Subcutaneous abdominal adipose tissue (tissue), 5 donors: ENCODE measurements at regions not wholly inside any gene's neighbourhood (a gene's known extent, or its start where the extent isn't known, plus 50 kb on each side); places are given as distances from the start of the nearest gene placed in this dataset.

Experiments used
- H3K27ac ChIP-seq: one replicate; pipeline ENCODE4 v1.7.0; 2013; ENCODE audit warnings: low read depth, mild to moderate bottlenecking, inconsistent platforms, low read length, moderate library complexity
- H3K27me3 ChIP-seq, 5 donors: one replicate each; pipeline ENCODE4 v1.7.0; 2013; ENCODE audit warnings: low read length in 5 of 5, inconsistent platforms in 1 of 5; ENCODE audit not compliant: control insufficient read depth in 5 of 5, insufficient read depth in 4 of 5
- H3K36me3 ChIP-seq, 5 donors: one replicate each; pipeline ENCODE4 v1.7.0; 2013; ENCODE audit warnings: low read length in 5 of 5; ENCODE audit not compliant: control insufficient read depth in 5 of 5, insufficient read depth in 5 of 5
- H3K4me1 ChIP-seq, 5 donors: one replicate each; pipeline ENCODE4 v1.7.0; 2013; ENCODE audit warnings: low read length in 5 of 5, mild to moderate bottlenecking in 3 of 5, moderate library complexity in 1 of 5; ENCODE audit not compliant: control insufficient read depth in 5 of 5, insufficient read depth in 5 of 5
- H3K4me3 ChIP-seq, 5 donors: one replicate each; pipeline ENCODE4 v1.7.0; 2013; ENCODE audit warnings: low read length in 5 of 5, low read depth in 1 of 5
- H3K9ac ChIP-seq, 5 donors: one replicate each; pipeline ENCODE4 v1.7.0; 2013; ENCODE audit warnings: low read length in 5 of 5, mild to moderate bottlenecking in 4 of 5, moderate library complexity in 3 of 5
- H3K9me3 ChIP-seq, 5 donors: one replicate each; pipeline ENCODE4 v1.7.0; 2013; ENCODE audit warnings: low read length in 5 of 5; ENCODE audit not compliant: control insufficient read depth in 5 of 5
- donor health status: healthy.
- donor health status: healthy.
- donor health status: healthy.
- donor health status: healthy.
- donor health status: healthy.

DNA sequence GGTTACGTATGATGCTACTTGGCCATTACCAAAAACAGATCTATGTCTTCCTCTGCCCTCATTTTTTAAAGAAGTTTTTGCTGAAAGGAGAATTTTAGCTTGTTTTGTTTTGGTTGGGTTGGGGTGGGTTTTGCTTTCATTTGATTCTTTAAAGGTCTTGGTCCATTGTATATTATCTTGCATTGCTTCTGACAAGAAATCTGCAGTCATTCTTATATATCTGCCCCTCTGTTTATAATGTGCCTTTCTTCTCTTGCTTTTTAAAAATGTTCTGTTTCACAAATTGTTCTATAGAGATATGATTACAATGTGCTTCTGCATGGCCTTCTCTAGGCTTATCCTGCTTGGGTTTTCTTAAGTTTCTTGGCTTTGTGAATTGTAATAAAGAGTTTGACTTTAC, 660.6 kb downstream of the RNF144A start:
- Histone ChIP-seq H3K9me3 (peaks cover 0 to 10% (median 8%) of the 10 kb centered on the region in 5 donors), H3K4me1 (no peaks in the 10 kb centered on the region), H3K9ac (no peak overlapping the region), H3K27ac (no peak overlapping the region), H3K27me3 (no peaks in the 10 kb centered on the region), H3K36me3 (no peaks in the 10 kb centered on the region), H3K4me3 (no peak overlapping the region)

DNA sequence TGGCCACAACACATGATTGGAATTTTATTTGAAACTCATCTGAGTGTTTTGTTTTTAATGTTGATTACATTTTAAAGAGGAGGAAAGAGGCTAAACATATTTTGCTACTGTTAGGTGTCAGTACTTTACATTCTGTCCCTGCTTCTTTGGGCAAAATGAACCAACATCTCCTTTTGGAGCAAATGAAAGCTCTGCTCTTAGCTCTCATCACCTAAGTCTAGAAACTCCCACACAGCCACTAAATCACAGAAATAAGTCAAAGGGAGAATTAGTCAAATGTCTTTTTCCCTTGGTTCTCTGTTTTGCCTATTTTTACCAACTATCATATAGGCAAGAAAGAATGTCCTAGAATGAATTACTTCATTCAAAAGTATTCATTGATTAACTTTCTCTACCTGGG, 666.8 kb downstream of the RNF144A start:
- Histone ChIP-seq H3K9me3 (no peaks in the 10 kb centered on the region), H3K9ac (no peak overlapping the region), H3K27ac (no peak overlapping the region), H3K4me1 (no peaks in the 10 kb centered on the region), H3K27me3 (no peaks in the 10 kb centered on the region), H3K36me3 (no peaks in the 10 kb centered on the region), H3K4me3 (no peak overlapping the region)

DNA sequence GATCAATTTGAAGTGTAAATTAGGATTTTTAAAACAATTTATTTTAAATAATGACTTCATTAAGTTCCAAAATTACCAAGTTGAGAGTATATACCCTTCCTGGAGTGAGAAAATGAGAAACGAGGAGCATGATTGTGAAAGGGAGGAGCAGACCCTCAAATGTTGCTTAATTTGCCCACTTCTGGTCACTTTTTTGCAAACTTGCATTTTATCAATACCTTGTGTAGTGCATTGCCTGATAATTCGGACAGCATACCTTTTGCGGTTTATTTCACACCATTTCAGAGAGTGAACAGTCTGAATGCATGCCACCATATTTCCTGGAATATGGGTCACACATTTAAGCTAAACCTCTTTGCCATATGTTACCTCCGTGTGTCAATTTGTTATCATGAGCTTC, 669.7 kb downstream of the RNF144A start:
- no peaks in the 10 kb centered on the region for H3K9me3 ChIP-seq
- no peaks in the 10 kb centered on the region for H3K36me3 ChIP-seq
- H3K27me3 ChIP-seq = no peaks in the 10 kb centered on the region
- no peak overlapping the region for H3K4me3 ChIP-seq
- peaks cover 0 to 8% (median 0%) of the 10 kb centered on the region in 5 donors for H3K4me1 ChIP-seq
- H3K27ac ChIP-seq = no peak overlapping the region
- H3K9ac ChIP-seq = no peak overlapping the region

DNA sequence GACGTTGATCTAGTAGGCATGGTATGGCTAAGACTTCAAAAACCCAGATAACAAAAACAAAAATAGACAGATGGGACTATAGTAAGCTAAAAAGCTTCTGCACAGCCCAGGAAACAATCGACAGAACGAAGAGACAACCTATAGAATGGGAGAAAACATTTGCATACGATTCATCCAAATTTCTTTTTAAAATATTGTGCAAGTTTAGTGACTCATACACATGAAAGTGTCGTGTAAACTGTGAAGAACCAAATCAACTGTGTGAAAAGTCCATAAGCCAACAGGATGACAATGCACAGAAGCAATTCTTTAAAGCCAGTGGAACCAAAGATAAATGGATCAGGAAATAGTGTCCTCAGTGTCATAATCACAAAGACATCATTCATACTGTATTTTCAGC, 671.1 kb downstream of the RNF144A start:
- no peaks in the 10 kb centered on the region for H3K27me3 ChIP-seq
- H3K4me3 ChIP-seq = no peak overlapping the region

DNA sequence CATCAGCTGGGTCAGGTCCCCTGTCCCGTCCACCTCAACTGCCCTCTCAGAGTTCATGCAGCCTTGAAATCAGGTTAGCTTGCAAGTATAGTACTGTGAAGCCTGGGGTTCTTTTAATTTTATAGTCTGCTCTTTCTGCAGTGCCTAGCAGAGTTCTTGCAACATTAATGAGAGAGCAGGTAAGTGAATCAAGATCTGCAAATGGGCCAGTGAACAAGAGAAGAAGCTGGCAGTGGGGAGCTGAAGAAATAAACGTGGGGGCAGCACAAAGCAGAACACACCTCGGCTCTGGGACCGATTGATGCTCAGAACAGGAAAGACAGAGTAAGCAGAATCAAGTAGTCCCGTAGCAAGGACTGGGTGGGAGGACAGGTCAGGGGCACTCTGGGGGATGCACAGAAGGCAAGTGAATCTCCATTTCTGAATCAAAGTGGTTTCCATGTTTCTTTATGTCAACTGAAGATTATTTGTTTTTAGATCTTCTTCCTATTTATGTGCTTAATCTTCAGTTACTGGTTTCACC, 675.5 kb downstream of the RNF144A start:
- no peaks in the 10 kb centered on the region for H3K9me3 ChIP-seq
- peaks cover 0 to 17% (median 11%) of the 10 kb centered on the region in 5 donors for H3K4me1 ChIP-seq
- H3K9ac ChIP-seq = no peak overlapping the region
- H3K27ac ChIP-seq = peak overlapping the region; percentile 11
- no peaks in the 10 kb centered on the region for H3K27me3 ChIP-seq
- H3K4me3 ChIP-seq = no peak overlapping the region
- no peaks in the 10 kb centered on the region for H3K36me3 ChIP-seq

More for the DNA sequence above, 671.1 kb downstream of the RNF144A start:
- H3K9me3 ChIP-seq = no peaks in the 10 kb centered on the region
- no peaks in the 10 kb centered on the region for H3K36me3 ChIP-seq
- peaks cover 0 to 17% (median 9%) of the 10 kb centered on the region in 5 donors for H3K4me1 ChIP-seq
- no peak overlapping the region for H3K9ac ChIP-seq
- H3K27ac ChIP-seq = no peak overlapping the region

DNA sequence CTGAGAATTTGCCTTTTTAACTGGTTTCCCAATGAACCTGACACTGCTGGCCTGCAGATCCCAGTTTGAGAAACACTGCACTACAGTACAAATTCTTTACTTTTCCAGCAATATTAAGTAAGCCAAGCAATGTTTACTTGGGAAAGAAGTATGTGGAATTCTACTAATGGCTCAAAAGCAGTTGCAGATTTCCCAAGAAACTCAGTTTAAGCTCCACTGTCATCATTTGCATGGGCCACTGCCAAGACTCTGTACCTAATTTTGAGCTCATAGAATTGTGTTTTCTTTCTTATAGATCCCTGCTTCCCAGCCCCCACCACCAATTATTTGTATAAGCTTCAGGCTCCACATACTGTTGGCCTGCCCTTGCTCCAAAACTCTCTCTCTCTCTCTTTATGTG, 676.1 kb downstream of the RNF144A start:
- H3K36me3 ChIP-seq = no peaks in the 10 kb centered on the region
- H3K4me3 ChIP-seq = no peak overlapping the region
- H3K9me3 ChIP-seq = no peaks in the 10 kb centered on the region
- no peak overlapping the region for H3K9ac ChIP-seq
- no peaks in the 10 kb centered on the region for H3K27me3 ChIP-seq
- H3K4me1 ChIP-seq = peaks cover 0 to 17% (median 11%) of the 10 kb centered on the region in 5 donors
- no peak overlapping the region for H3K27ac ChIP-seq

DNA sequence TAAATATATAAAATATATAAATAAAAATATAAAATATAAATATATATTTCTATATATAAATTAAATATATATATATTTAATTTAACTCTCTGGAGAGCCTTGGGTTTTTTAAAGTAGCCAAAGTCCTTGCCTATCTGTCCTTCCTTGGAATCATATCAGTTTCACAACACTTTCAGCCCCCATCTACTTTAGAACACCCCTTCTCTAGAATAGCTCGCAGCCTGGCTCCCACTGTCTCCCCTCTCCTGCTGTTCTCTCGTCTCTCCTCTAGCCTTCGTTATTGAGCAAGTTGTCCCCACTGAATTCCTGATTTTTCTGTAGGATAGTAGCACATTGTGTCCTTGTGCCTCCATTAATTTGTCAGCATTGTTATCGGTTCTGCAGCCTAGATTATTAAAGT, 677.0 kb downstream of the RNF144A start:
- Histone ChIP-seq H3K4me3 (no peak overlapping the region), H3K27me3 (no peaks in the 10 kb centered on the region), H3K9me3 (no peaks in the 10 kb centered on the region), H3K4me1 (peaks cover 0 to 17% (median 11%) of the 10 kb centered on the region in 5 donors), H3K36me3 (no peaks in the 10 kb centered on the region), H3K9ac (no peak overlapping the region), H3K27ac (no peak overlapping the region)

DNA sequence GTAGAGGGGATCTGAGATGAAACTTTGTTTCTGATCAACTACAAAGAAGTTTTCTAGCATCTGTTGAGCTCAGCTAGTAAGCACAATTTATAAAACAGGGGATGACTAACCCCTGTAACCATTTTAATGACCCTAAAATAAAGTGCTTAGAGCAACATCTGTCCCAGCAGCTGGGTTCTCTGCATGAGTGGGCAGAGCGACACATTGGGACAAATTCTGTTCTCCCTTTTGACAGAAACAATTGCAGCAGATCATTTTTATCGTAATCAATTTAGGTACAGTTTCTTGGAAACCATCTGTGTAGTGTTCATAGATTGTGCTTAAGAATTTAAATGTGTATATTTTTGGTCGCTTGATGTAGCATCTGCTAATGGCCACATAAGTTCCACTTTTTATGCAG, 678.0 kb downstream of the RNF144A start:
- no peak overlapping the region for H3K4me3 ChIP-seq
- H3K4me1 ChIP-seq = peaks cover 0 to 11% (median 10%) of the 10 kb centered on the region in 5 donors
- H3K36me3 ChIP-seq = no peaks in the 10 kb centered on the region
- H3K9ac ChIP-seq = no peak overlapping the region
- H3K9me3 ChIP-seq = peaks cover 0 to 3% (median 0%) of the 10 kb centered on the region in 5 donors
- H3K27ac ChIP-seq = no peak overlapping the region
- H3K27me3 ChIP-seq = no peaks in the 10 kb centered on the region

DNA sequence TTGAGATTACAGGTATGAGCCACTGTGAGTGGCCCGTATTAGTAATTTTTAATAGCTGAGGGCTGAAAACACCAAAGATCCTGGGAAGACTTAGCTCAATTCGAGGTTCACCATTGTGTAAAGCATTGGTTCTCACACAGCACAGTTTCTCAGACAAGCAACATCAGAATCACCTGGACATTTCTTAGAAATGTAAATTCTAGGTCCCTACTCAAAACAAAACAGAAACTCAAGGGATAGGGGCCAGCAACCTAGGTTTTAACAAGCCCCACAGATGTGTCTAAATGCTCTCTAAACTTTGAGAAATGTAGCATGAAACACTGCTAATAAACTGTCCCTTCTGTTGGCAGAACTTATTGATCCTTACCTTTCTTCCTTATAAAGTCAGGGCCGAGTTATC, 681.2 kb downstream of the RNF144A start:
- Histone ChIP-seq H3K27me3 (no peaks in the 10 kb centered on the region), H3K4me3 (no peak overlapping the region), H3K36me3 (no peaks in the 10 kb centered on the region), H3K27ac (no peak overlapping the region), H3K9me3 (peaks cover 0 to 3% (median 3%) of the 10 kb centered on the region in 5 donors), H3K9ac (no peak overlapping the region), H3K4me1 (peaks cover 0 to 1% (median 0%) of the 10 kb centered on the region in 5 donors)

DNA sequence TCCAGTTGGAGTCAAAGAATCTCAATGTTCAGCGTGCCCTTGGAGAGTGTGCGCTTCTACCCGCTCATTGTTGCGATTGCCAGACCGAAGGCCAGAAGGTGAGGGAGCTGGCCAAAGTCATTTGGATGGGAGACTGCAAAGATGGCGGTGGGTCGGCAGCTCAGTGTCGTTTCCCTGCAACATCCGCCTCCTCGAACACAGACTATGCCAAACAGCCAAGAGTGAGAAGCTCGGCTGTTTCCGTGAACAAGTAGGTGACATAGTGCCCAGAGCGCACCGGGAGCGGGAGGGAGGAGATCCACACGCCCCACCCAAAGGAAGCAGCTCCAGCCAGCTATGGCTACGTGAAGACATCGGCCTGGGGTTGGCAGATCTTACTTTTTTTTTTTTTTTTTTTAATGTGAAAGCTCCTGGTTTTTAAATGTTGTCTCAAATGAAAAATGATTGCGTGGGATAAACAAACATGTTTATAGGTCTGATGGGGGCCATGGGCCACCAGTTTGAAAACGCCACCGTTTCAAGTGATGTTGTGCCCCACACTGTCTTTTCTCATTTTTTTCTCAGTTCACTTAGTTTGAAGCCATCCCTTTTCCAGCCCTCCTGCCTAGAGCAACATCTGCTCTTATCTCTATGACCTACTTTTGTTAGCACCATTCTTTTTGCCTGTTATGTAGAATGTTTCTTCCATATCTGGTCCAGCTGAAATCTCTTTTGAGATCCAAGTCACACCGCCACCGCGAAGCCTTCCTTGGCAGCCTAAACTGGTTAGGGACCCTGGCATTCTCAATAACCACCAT, 682.4 kb downstream of the RNF144A start:
- no peak overlapping the region for H3K4me3 ChIP-seq
- H3K27ac ChIP-seq = no peak overlapping the region
- H3K4me1 ChIP-seq = no peaks in the 10 kb centered on the region
- no peaks in the 10 kb centered on the region for H3K27me3 ChIP-seq
- peaks cover 0 to 3% (median 3%) of the 10 kb centered on the region in 5 donors for H3K9me3 ChIP-seq
- H3K9ac ChIP-seq = no peak overlapping the region
- H3K36me3 ChIP-seq = no peaks in the 10 kb centered on the region
